SK-N-SH treated with all-trans-retinoic acid at 6 μM for 48 hours (cell line): ENCODE measurements at regions not wholly inside any gene's neighbourhood (a gene's known extent, or its start where the extent isn't known, plus 50 kb on each side); places are given as distances from the start of the nearest gene placed in this dataset.

Experiments
- ATAC-seq: fragments of 200-7000 bp; cut with Tn5 transposase; 3 replicates; pipeline ENCODE4 v1.9.1; 2020; ENCODE audit warnings: mild to moderate bottlenecking, moderate library complexity
- ARNTL ChIP-seq: fragments of 450-650 bp; formaldehyde crosslinking; IDR thresholded peaks from 2 replicates; pipeline ENCODE4 v1.5.0; 2020; ENCODE audit warnings: low read depth, mild to moderate bottlenecking, moderate library complexity, borderline replicate concordance
- BACH2 ChIP-seq: fragments of 250-450 bp; sonication (Bioruptor Pico); IDR thresholded peaks from 2 replicates; pipeline ENCODE4 v1.9.0; 2021; ENCODE audit warnings: mild to moderate bottlenecking, borderline replicate concordance
- CSDC2 ChIP-seq: fragments of 250-450 bp; sonication (Bioruptor Pico); IDR thresholded peaks from 2 replicates; pipeline ENCODE4 v1.5.0; 2020; ENCODE audit warnings: mild to moderate bottlenecking, moderate library complexity
- ESRRG ChIP-seq: fragments of 250-450 bp; sonication (Bioruptor Pico); IDR thresholded peaks from 2 replicates; pipeline ENCODE4 v1.6.1; 2021; ENCODE audit warnings: mild to moderate bottlenecking
- GLIS3 ChIP-seq: fragments of 250-450 bp; sonication (Bioruptor Pico); IDR thresholded peaks from 2 replicates; pipeline ENCODE4 v1.5.0; 2020; ENCODE audit warnings: mild to moderate bottlenecking, moderate library complexity
- ISL1 ChIP-seq: fragments of 250-450 bp; sonication (Bioruptor Pico); IDR thresholded peaks from 2 replicates; pipeline ENCODE4 v2.1.2; 2022; ENCODE audit warnings: mild to moderate bottlenecking, moderate library complexity
- PATZ1 ChIP-seq: fragments of 250-450 bp; sonication (Bioruptor Pico); IDR thresholded peaks from 2 replicates; pipeline ENCODE4 v1.8.0; 2020; ENCODE audit warnings: mild to moderate bottlenecking, moderate library complexity, borderline replicate concordance
- POU6F1 ChIP-seq: fragments of 250-450 bp; sonication (Bioruptor Pico); IDR thresholded peaks from 2 replicates; pipeline ENCODE4 v1.8.0; 2021; ENCODE audit warnings: low read depth, mild to moderate bottlenecking, moderate library complexity, borderline replicate concordance
- PPARA ChIP-seq: fragments of 250-450 bp; sonication (Bioruptor Pico); IDR thresholded peaks from 2 replicates; pipeline ENCODE4 v1.5.0; 2020; ENCODE audit warnings: mild to moderate bottlenecking, borderline replicate concordance
- RARB ChIP-seq: fragments of 250-450 bp; sonication (Bioruptor Pico); IDR thresholded peaks from 2 replicates; pipeline ENCODE4 v1.8.0; 2021; ENCODE audit warnings: mild to moderate bottlenecking, moderate library complexity
- SNAI2 ChIP-seq: fragments of 250-450 bp; sonication (Bioruptor Pico); IDR thresholded peaks from 2 replicates; pipeline ENCODE4 v1.5.0; 2020; ENCODE audit warnings: mild to moderate bottlenecking, moderate library complexity
- TOX ChIP-seq: fragments of 250-450 bp; sonication (Bioruptor Pico); IDR thresholded peaks from 2 replicates; pipeline ENCODE4 v1.8.0; 2021; ENCODE audit warnings: mild to moderate bottlenecking, moderate library complexity, borderline replicate concordance
- TSHZ2 ChIP-seq: fragments of 250-450 bp; sonication (Bioruptor Pico); IDR thresholded peaks from 2 replicates; pipeline ENCODE4 v1.5.0; 2020; ENCODE audit warnings: mild to moderate bottlenecking, moderate library complexity
- ZC3H10 ChIP-seq: fragments of 250-450 bp; sonication (Bioruptor Pico); IDR thresholded peaks from 2 replicates; pipeline ENCODE4 v1.5.1; 2021; ENCODE audit warnings: mild to moderate bottlenecking, moderate library complexity
- ZFP3 ChIP-seq: fragments of 250-450 bp; sonication (Bioruptor Pico); IDR thresholded peaks from 2 replicates; pipeline ENCODE4 v1.5.0; 2020; ENCODE audit warnings: mild to moderate bottlenecking, moderate library complexity
- ZFP30 ChIP-seq: fragments of 450-650 bp; formaldehyde crosslinking; IDR thresholded peaks from 2 replicates; pipeline ENCODE4 v1.5.0; 2022; ENCODE audit warnings: mild to moderate bottlenecking, moderate library complexity
- ZNF565 ChIP-seq: fragments of 450-650 bp; formaldehyde crosslinking; conservative IDR thresholded peaks from 2 replicates; pipeline ENCODE4 v1.5.0; 2020; ENCODE audit warnings: low read depth, mild to moderate bottlenecking, moderate library complexity
- ZNF70 ChIP-seq: fragments of 450-650 bp; formaldehyde crosslinking; IDR thresholded peaks from 2 replicates; pipeline ENCODE4 v1.5.0; 2020; ENCODE audit warnings: mild to moderate bottlenecking, moderate library complexity
- ZNF8 ChIP-seq: fragments of 450-650 bp; formaldehyde crosslinking; IDR thresholded peaks from 2 replicates; pipeline ENCODE4 v1.5.0; 2020; ENCODE audit warnings: mild to moderate bottlenecking, moderate library complexity
- TF ChIP-seq, protein P1 (sequence below): fragments of 250-450 bp; sonication (Bioruptor Pico); IDR thresholded peaks from 2 replicates; pipeline ENCODE4 v1.5.1; 2021; ENCODE audit warnings: mild to moderate bottlenecking, moderate library complexity

DNA sequence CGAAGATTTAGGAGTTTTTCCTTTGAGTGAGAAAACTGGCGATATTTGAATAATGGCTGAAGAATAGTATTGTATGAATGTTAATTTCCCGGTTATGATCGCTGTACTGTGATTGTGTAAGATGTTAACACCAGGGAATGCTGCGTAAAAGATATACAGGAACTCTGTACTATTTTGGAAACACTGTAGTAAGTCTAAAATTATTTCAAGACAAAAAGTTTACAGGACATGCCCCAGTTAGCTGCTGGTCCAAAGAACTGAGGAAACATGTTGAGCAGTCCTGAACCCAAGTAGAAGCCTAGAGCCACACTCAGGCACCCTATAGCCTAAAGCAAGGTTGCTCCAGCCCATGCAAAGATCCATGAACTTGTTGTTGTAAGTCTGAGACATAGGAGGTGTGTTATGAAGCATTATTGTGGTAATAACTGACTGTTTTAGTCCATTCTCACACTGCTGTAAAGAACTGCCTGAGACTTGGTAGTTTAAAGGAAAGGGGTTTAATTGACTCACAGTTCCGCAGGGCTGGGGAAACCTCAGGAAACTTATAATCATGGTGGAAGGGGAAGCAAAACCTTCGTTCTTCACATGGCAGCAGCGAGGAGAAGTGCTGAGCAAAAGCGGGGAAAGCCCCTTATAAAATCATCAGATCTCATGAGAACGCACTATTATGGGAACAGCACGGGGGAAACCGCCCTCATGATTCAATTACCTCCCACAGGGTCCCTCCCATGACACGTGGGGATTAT, 99.8 kb upstream of the RESF1 start:
- TF ChIP-seq ZNF565: no peak
- no peak for TF ChIP-seq CSDC2 (CRISPR knock-in tag)
- TF ChIP-seq GLIS3: no peak
- TF ChIP-seq ARNTL (CRISPR knock-in tag): no peak
- no peak for TF ChIP-seq ESRRG (CRISPR knock-in tag)
- no peak for TF ChIP-seq ZC3H10 (CRISPR knock-in tag)
- TF ChIP-seq, protein P1, sequence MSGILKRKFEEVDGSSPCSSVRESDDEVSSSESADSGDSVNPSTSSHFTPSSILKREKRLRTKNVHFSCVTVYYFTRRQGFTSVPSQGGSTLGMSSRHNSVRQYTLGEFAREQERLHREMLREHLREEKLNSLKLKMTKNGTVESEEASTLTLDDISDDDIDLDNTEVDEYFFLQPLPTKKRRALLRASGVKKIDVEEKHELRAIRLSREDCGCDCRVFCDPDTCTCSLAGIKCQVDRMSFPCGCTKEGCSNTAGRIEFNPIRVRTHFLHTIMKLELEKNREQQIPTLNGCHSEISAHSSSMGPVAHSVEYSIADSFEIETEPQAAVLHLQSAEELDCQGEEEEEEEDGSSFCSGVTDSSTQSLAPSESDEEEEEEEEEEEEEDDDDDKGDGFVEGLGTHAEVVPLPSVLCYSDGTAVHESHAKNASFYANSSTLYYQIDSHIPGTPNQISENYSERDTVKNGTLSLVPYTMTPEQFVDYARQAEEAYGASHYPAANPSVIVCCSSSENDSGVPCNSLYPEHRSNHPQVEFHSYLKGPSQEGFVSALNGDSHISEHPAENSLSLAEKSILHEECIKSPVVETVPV (CRISPR knock-in tag): no peak
- TF ChIP-seq PATZ1 (CRISPR knock-in tag): no peak
- no peak for TF ChIP-seq SNAI2 (CRISPR knock-in tag)
- no peak for TF ChIP-seq ZFP30
- TF ChIP-seq TOX (CRISPR knock-in tag): no peak
- TF ChIP-seq ZNF70 (CRISPR knock-in tag): no peak
- no peak for TF ChIP-seq RARB (CRISPR knock-in tag)
- TF ChIP-seq, all 23 proteins: peak for 0

DNA sequence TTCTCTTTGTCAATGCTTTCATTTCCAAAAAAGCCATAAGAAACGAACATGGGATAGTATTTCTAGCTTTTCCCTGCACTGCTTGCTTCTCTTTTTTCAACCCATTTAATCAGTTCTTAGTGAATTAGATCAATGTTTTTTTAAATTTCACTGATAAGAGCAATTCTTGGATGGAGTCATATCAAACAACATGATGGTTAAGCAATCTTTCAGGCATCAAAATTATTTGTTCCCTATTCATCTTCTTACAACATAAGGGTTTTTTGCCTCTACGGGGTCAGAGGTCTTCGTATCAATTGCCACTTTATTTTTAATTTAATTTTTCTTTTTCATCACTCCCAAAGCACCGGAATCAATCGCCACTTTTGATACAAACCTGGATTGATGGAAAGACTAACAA, 103.8 kb upstream of the RESF1 start:
- no peak for ATAC-seq
- TF ChIP-seq ZFP3 (no peak), ZNF70 (CRISPR knock-in tag) (no peak), BACH2 (CRISPR knock-in tag) (no peak), SNAI2 (CRISPR knock-in tag) (no peak), ISL1 (CRISPR knock-in tag) (no peak), PPARA (no peak)

More for the DNA sequence above, 99.8 kb upstream of the RESF1 start:
- no peak for ATAC-seq

DNA sequence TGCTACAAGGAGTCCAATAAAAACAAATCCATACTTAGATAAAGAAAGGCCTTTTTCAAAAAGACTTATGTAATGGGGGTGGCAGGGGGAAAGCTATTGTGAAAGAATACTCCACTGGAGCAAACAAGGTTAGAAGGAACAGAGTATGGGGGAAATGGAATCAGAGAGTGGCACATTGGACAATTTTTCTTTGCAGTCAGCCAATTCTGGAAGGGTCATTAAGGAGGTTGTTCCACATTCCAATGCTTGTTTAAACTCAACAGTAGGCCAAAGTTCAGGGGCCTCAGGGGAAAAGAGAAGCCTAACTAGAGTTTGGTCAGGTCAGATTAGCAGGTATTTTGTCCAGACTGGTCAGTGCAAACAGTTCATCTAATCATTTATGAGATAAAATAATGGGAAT, 105.2 kb upstream of the RESF1 start:
- TF ChIP-seq ZFP3: no peak
- TF ChIP-seq ISL1 (CRISPR knock-in tag): no peak
- no peak for TF ChIP-seq CSDC2 (CRISPR knock-in tag)
- TF ChIP-seq POU6F1: no peak
- no peak for TF ChIP-seq TSHZ2 (CRISPR knock-in tag)
- no peak for TF ChIP-seq ZNF8 (CRISPR knock-in tag)
- TF ChIP-seq PATZ1 (CRISPR knock-in tag): no peak

More for the DNA sequence above, 105.2 kb upstream of the RESF1 start:
- ATAC-seq: no peak
